IPS-NIHi11 (cell line): ENCODE measurements at regions not wholly inside any gene's neighbourhood (a gene's known extent, or its start where the extent isn't known, plus 50 kb on each side); places are given as distances from the start of the nearest gene placed in this dataset.

Experiments used
- DNase-seq: peaks from one replicate; pipeline ENCODE4 v3.0.0; 2012; ENCODE audit warnings: mixed read lengths, low spot score

DNA sequence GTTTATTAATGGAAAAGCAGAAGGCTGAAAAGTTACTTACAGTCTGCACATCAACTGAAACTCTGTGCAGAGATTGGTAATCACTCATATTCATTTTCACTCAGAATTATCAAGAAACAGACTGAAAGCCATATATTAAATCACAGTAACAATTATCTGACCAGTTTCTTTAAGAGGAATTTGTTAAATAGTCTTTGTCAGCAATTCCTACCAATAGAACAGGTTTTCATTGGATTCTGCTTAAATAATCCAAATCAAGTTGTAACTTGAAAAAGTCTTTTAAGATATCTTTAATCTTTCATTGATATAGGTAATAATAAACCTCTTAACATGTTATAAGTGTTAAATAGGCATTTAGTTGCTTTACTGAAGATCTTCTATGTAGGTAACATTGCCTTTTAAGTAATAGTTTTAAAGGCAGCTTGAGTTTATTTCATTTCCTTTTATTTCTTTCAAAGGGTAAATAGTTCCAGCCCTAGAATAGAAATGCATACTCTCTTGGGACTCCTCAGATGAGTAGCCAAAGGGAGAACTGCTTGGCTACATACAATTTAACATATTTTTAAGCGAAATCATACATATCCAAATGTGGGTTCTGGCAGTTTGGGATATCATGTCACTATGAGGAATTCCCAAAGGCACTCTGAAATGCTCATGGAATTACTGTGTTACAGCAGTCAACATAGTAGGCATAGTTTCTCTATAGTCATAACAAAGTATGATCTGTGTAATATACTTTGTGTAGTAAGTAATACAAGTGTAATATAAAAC is 326.0 kb upstream of the SPRY2 start:
- DNase-seq: no peak

DNA sequence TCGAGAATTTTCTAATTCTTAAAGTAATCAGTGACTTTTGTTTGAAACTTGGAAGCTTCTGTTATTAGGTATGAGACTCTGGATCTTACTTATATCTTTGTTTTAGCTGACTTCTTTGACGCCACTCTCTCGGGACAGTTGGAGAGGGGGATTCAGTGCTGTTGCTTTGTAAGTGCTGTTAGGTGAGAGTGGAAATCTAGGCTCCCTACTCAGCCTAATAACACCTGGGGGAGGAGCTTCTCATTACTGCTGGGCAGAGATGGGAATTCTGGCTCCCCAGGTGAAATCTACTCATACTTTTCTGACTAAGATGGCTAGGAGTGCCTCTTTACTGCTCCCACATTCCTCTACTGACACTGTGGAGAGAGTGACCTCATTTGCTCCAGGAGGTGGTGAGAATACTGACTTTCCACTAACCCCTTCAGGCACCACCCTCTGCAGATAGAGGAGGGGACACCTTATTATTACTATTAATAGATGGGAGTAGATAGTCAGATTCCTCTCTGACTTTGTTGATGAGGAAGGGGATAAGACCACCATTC is 324.9 kb upstream of the SPRY2 start:
- no peak for DNase-seq

- no peak for DNase-seq
Observed at GRCh38 chr13:80664950-80665349, 324.0 kb upstream of the SPRY2 start.

GRCh38 chr13:80663788-80664187 is 322.9 kb upstream of the SPRY2 start:
- no peak for DNase-seq

- DNase-seq: no peak
Observed at GRCh38 chr13:80658705-80659104, 317.8 kb upstream of the SPRY2 start.

DNA sequence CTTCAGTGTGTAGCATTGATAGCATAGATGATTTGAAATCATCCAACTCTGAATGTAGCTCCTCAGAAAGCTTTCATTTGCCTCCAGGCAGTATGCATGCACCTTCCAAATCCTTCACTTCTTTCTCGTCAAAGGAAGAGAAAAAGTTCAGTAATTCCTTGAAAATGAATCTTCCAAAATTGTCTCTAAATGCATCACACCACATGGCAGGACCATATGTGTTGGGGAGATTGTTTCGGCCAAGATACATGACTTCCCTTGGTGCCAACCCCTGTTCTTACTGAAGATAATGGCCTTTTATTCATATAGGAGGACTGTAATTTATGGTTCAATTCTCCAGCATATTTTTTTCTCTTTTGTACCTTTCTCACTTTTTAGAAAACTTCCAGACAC is 315.6 kb upstream of the SPRY2 start:
- no peak for DNase-seq

GRCh38 chr13:80655778-80656511 is 315.0 kb upstream of the SPRY2 start:
- DNase-seq: peak; percentile 18

GRCh38 chr13:80654638-80655249 is 313.8 kb upstream of the SPRY2 start:
- no peak for DNase-seq

DNA sequence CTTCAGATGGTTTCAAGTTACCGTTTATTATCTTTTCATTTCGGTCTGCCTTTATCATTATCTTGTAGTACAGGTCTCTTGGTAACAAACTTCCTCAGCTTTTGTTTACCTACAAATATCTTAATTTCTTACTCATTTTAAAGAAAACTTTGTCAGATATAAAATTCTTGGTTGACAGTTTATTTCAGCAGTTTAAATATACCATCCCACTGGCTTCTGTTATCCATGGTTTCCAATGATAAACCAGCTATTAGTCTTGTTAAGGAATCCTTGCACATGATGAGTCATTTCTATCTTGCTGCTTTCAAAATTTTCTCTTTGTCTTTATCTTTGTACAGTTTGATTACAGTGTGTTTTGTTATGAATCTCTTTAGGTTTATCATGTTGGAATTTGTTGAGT is 308.3 kb upstream of the SPRY2 start:
- DNase-seq: no peak

DNA sequence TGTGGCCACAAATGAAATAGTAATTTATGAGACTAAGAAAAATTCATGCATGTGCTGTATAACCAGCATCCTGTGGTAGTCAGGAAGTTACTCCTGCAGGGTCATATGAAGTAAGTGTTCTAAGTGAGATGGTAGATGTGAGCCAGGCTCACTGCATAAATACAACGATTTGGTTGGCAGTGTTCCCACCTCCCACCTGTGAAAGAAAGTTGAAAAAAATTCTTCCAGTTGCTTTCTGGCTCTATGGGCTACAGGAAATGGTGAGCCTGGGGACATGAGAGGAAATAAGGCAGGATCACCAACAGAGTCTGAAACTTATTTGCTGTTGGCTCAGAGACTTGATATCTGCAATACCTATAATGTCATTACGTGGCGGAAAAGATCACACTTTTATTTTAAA is 301.7 kb upstream of the SPRY2 start:
- DNase-seq: no peak

DNA sequence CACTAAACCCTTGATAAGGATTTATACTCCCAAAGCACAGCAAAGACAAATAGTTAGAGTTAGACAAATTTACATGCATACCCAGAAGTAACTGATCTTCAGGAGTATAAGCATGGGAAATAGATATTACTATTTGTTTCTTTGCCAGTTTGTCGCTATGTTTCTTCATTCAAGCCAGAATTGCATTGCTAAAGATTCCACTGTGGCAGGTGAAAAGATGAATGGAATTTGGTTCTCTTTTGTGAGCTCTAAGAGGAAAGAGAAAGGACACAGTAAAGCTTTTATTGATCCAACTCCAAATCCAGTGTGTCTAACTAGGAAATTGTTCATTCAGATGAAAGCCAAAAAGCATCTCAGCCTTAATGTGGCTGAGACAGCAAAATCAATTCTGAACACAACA is 292.3 kb upstream of the SPRY2 start:
- DNase-seq: no peak

GRCh38 chr13:80630685-80631121 is 289.8 kb upstream of the SPRY2 start:
- DNase-seq: no peak

DNA sequence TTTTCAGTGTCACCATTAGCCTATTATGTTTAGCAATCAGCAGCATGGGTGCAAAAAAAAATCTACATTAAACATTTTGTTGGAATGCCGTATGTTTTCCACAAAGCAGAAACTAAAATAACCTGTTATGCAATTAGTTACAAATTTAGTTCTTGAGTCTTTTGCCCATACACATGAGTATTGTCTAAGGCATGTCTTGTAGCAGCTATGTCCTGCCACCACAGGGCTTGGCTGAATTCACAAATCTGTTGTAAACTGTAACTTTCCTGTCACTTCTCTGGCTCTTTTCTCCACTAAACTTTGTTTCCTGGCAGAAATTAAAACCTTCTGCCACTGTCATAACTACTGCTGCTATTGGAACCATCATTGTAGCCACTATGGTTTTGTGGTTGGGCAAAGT is 277.9 kb upstream of the SPRY2 start:
- DNase-seq: no peak

GRCh38 chr13:80612804-80613203 is 271.9 kb upstream of the SPRY2 start:
- peak; percentile 8 for DNase-seq

DNA sequence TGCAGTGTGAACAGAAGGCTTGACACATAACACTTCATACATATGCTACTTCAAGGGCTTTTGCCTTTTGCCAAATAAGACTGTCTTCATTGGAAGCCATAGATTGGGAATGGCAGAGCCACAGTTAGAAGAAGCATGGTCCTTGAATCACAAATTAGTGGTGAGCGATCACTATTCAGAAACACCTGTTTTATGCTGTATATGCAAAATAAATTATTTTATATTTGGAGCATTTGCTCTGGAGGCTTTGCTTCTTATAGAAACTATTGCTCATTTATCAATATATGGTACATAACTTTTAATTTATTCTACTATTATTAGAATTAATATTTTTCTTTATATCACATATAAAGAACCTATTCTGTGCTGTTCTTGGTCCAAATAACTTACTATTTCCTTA is 270.4 kb upstream of the SPRY2 start:
- DNase-seq: no peak

DNA sequence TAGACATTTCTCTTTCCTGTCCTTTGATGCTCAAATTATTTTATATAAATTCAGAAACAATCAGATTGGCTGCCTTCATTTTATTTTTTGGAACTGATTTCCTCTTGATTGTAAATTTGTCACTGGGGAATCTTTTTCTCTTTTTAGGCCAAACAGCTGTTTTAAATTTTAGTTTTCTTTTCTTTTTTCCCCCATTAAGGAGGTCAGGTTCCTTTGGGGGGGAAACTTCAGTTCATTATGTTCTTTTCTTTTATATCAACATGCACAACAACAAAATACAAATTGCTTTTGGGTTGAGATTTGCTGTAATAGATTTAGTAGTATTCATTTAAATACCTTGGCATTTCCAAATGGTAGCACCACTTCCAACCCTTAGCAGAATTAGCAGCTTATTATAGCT is 264.8 kb upstream of the SPRY2 start:
- no peak for DNase-seq

DNA sequence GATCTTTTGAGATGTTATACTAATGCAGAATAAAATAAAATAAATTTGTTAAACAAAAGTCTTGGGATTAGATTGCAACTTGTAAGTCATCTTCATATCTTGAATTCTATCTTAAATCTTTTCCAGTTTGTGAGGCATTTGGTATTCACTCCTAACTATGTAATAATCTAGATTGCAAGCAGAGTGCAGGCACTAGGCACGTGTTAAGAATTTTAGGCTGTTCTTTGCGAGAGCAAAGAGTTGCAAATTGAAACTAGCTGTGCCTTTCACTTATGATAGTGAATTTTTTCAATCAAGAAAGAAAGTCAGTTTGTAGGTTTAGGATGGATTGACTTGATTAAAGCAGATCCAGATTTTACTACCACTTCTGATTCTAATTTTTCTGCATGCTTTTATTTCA is 264.1 kb upstream of the SPRY2 start:
- no peak for DNase-seq

DNA sequence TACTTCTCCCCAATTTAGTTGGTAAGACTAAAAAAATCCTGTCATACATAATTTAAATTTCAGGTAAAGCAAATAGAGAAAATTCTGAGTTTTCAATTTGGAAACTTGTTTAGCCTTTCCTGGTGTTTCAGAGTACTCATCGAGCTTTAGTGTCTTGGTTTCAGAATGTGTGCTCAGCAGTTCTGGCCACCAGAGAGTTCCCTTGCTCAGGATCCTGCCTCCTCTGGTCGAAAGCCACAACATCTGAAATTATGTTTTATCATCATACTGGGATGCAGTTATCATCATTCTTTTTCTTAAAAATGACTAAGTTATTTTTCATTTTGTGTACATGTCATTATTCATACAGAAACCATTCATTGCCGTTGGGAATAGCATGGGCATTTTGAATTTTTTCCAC is 263.2 kb upstream of the SPRY2 start:
- peak; percentile 16 for DNase-seq

GRCh38 chr13:80603351-80603750 is 262.4 kb upstream of the SPRY2 start:
- DNase-seq: no peak

DNA sequence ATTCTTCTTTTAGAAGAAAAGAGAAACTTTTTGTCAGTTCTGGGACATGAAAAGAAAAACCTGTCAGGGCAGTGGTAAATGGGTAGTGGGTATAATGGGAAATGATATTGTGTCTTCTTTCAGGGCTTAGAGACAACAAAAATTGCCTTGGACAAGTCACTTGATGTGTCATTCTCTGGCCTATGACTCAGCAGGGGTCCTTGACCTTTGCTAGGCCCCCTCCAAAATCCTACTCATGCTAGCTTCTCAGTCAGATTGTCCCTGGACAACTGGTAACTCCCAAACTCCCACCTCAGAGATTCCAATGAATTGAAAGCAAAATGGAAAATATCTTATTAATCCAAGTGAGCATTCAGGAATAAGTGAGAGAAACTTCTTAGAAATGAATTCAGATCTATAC is 258.8 kb upstream of the SPRY2 start:
- no peak for DNase-seq

GRCh38 chr13:80598189-80598588 is 257.3 kb upstream of the SPRY2 start:
- no peak for DNase-seq

- no peak for DNase-seq
Observed at GRCh38 chr13:80591976-80592740, 251.2 kb upstream of the SPRY2 start.
